Spleen (tissue), 11 donors: ENCODE measurements at regions not wholly inside any gene's neighbourhood (a gene's known extent, or its start where the extent isn't known, plus 50 kb on each side); places are given as distances from the start of the nearest gene placed in this dataset.

ENCODE experiments used
- DNase-seq: peaks from one replicate; pipeline ENCODE4 v3.0.0-alpha.2; 2020
- H3K27ac ChIP-seq, 8 donors: fragments of 200-600 bp; sonication (generic) in 7 of 8; 1 replicate in 4 of 8; 2 replicates in 4 of 8; pipeline versions ENCODE4 v1.5.0 to v1.8.0; 2016 to 2021; ENCODE audit warnings: inconsistent platforms in 4 of 8, mild to moderate bottlenecking in 4 of 8, moderate library complexity in 1 of 8
- H3K27me3 ChIP-seq, 7 donors: fragments of 200-600 bp; sonication (generic) in 6 of 7; replicated peaks in 1 of 7; 1 replicate in 4 of 7; 2 replicates in 3 of 7; pipeline versions ENCODE4 v1.5.0 to v1.8.0; 2016 to 2021; ENCODE audit warnings: inconsistent platforms in 3 of 7, mild to moderate bottlenecking in 1 of 7
- H3K36me3 ChIP-seq, 6 donors: fragments of 200-600 bp; sonication (generic) in 5 of 6; 1 replicate in 4 of 6; 2 replicates in 2 of 6; pipeline versions ENCODE4 v1.5.0 to v1.8.0; 2016 to 2021; ENCODE audit warnings: inconsistent platforms in 2 of 6
- H3K4me1 ChIP-seq, 6 donors: fragments of 200-600 bp; sonication (generic) in 5 of 6; 1 replicate in 3 of 6; 2 replicates in 3 of 6; pipeline versions ENCODE4 v1.5.0 to v1.8.0; 2016 to 2021; ENCODE audit warnings: inconsistent platforms in 3 of 6
- H3K4me3 ChIP-seq, 8 donors: fragments of 200-600 bp; sonication (generic) in 7 of 8; 1 replicate in 4 of 8; 2 replicates in 4 of 8; pipeline versions ENCODE4 v1.5.0 to v1.8.0; 2016 to 2021; ENCODE audit warnings: inconsistent platforms in 4 of 8, mild to moderate bottlenecking in 4 of 8, moderate library complexity in 2 of 8
- H3K9me3 ChIP-seq, 8 donors: fragments of 200-600 bp; sonication (generic) in 7 of 8; 1 replicate in 4 of 8; 2 replicates in 4 of 8; pipeline versions ENCODE4 v1.5.0 to v1.8.0; 2016 to 2021; ENCODE audit warnings: inconsistent platforms in 4 of 8
- CTCF ChIP-seq, 11 experiments: fragments of 200-600 bp in 7 of 11; fragments of 450-650 bp in 4 of 11; sonication (generic) in 4 of 11; IDR thresholded peaks in 8 of 11; conservative IDR thresholded peaks in 3 of 11; 1 replicate in 7 of 11; 2 replicates in 4 of 11; pipeline versions ENCODE4 v1.4.0 to v1.8.0; 2016 to 2021; ENCODE audit warnings: antibody characterized with exemption in 11 of 11, inconsistent platforms in 4 of 11, mild to moderate bottlenecking in 1 of 11
- POLR2A ChIP-seq, 3 donors: fragments of 450-650 bp; IDR thresholded peaks; one replicate each; pipeline ENCODE4 v1.5.1; 2017; ENCODE audit warnings: antibody characterized with exemption in 3 of 3, mild to moderate bottlenecking in 1 of 3
- POLR2AphosphoS5 ChIP-seq, 3 donors: sonication (generic); formaldehyde crosslinking; IDR thresholded peaks; one replicate each; pipeline ENCODE4 v1.5.1; 2017; ENCODE audit warnings: antibody characterized with exemption in 3 of 3
- WGBS, 5 donors: extraction: QIAGEN DNeasy Blood & Tissue Kit in 3 of 5; methylation state at CpG; one replicate each; pipeline versions ENCODE4 v1.1.5 to v1.1.7; 2013 to 2018; 5-methylcytosine and 5-hydroxymethylcytosine counted together
- intact Hi-C: fragments of 100-400 bp; cut with DNase I; formaldehyde crosslinking; loops from one replicate; pipeline ENCODE4 v1.15.0; 2023; ENCODE audit warnings: low total_unique reads
- donor health status: healthy with polysubstance abuse.
- donor health status: DM: no; HTN: no; CAD: no; lungs with moderate emphysema.
- donor health status: DM: no; HTN: no; CAD: no.
- donor health status: Bipolar disorder and iron deficiency.
- donor health status: healthy.
- donor health status: DM: no; HTN: no; CAD: no.
- donor health status: DM: yes; HTN: yes; CAD: no.

- TF ChIP-seq CTCF (IDR thresholded peaks at IDR 0.05 in 8 of 11, conservative IDR thresholded peaks at IDR 0.05 in 3 of 11) (no peak), POLR2AphosphoS5 (IDR thresholded peaks at IDR 0.05) (no peak), POLR2A (IDR thresholded peaks at IDR 0.05) (no peak)
- DNase-seq, result no peak
- Histone ChIP-seq H3K4me1 (peaks cover 4 to 33% (median 9%) of the 10 kb centered on the region in 6 donors), H3K36me3 (no peaks in the 10 kb centered on the region), H3K27ac (peak overlapping the region in 3 of 8 donors; percentile 12 to 46 (median 25)), H3K4me3 (no peak overlapping the region), H3K9me3 (no peaks in the 10 kb centered on the region), H3K27me3 (no peaks in the 10 kb centered on the region)
- WGBS, 5 donors, result 7 to 13% (median 8%) methylated on average over 1 of the region's 1 CpG
- intact Hi-C loops, result no loop called here
These were observed 348.7 kb downstream of the ETS1 start for GRCh38 chr11:128238521-128239265.

GRCh38 chr11:128236506-128237498, 350.6 kb downstream of the ETS1 start:
- H3K27me3 ChIP-seq, result no peaks in the 10 kb centered on the region
- no peak for DNase-seq
- intact Hi-C loops, result no loop called here
- TF ChIP-seq POLR2A (IDR thresholded peaks at IDR 0.05) (no peak), POLR2AphosphoS5 (IDR thresholded peaks at IDR 0.05) (no peak), CTCF (IDR thresholded peaks at IDR 0.05 in 8 of 11, conservative IDR thresholded peaks at IDR 0.05 in 3 of 11) (no peak)
- H3K36me3 ChIP-seq, result no peaks in the 10 kb centered on the region
- no peak overlapping the region for H3K4me3 ChIP-seq
- no peak overlapping the region for H3K27ac ChIP-seq
- no peaks in the 10 kb centered on the region for H3K9me3 ChIP-seq
- WGBS, 5 donors, result 92 to 96% (median 94%) methylated on average over 22 to 49 of the region's 49 CpGs
- H3K4me1 ChIP-seq, result peaks cover 4 to 33% (median 9%) of the 10 kb centered on the region in 6 donors

- Histone ChIP-seq H3K9me3 (no peaks in the 10 kb centered on the region), H3K4me1 (peaks cover 4 to 33% (median 9%) of the 10 kb centered on the region in 6 donors), H3K27me3 (no peaks in the 10 kb centered on the region), H3K27ac (peak overlapping the region in 3 of 8 donors; percentile 15 to 43 (median 39)), H3K4me3 (no peak overlapping the region), H3K36me3 (no peaks in the 10 kb centered on the region)
- TF ChIP-seq POLR2AphosphoS5 (IDR thresholded peaks at IDR 0.05), result no peak
- no peak for TF ChIP-seq POLR2A (IDR thresholded peaks at IDR 0.05)
- no peak for TF ChIP-seq CTCF (IDR thresholded peaks at IDR 0.05 in 8 of 11, conservative IDR thresholded peaks at IDR 0.05 in 3 of 11)
- WGBS, 5 donors, result 32 to 49% (median 47%) methylated on average over 4 of the region's 4 CpGs
- no peak for DNase-seq
- intact Hi-C loops, result no loop called here
These were observed 351.4 kb downstream of the ETS1 start for GRCh38 chr11:128235958-128236357.
